ENCODE measurements at regions not wholly inside any gene's neighbourhood (a gene's known extent, or its start where the extent isn't known, plus 50 kb on each side); places are given as distances from the start of the nearest gene placed in this dataset.

GRCh38 chr1:29823561-29823960 is 587.2 kb downstream of the PTPRU start:
- no peak overlapping the region for H3K4me3 ChIP-seq (ENCODE audit: low read depth, low read length)

GRCh38 chr1:29821605-29822004 is 585.3 kb downstream of the PTPRU start:
- no peak overlapping the region for H3K4me3 ChIP-seq (ENCODE audit: low read depth, low read length)

- no peak overlapping the region for H3K4me3 ChIP-seq (ENCODE audit: low read depth, low read length)
These were observed 584.1 kb downstream of the PTPRU start for GRCh38 chr1:29820401-29820800.

- H3K4me3 ChIP-seq (ENCODE audit: low read depth, low read length) = no peak overlapping the region
These were observed 576.2 kb downstream of the PTPRU start for GRCh38 chr1:29812408-29813135.

- H3K4me3 ChIP-seq (ENCODE audit: low read depth, low read length) = no peak overlapping the region
These were observed 575.5 kb downstream of the PTPRU start for GRCh38 chr1:29811727-29812407.

- H3K4me3 ChIP-seq (ENCODE audit: low read depth, low read length) = no peak overlapping the region
These were observed 574.9 kb downstream of the PTPRU start for GRCh38 chr1:29811247-29811646.

GRCh38 chr1:29810121-29811120 is 574.1 kb downstream of the PTPRU start:
- H3K4me3 ChIP-seq (ENCODE audit: low read depth, low read length) = no peak overlapping the region

- H3K4me3 ChIP-seq (ENCODE audit: low read depth, low read length) = no peak overlapping the region
These were observed 573.3 kb downstream of the PTPRU start for GRCh38 chr1:29809446-29810120.

GRCh38 chr1:29808141-29808995 is 572.0 kb downstream of the PTPRU start:
- no peak overlapping the region for H3K4me3 ChIP-seq (ENCODE audit: low read depth, low read length)

- no peak overlapping the region for H3K4me3 ChIP-seq (ENCODE audit: low read depth, low read length)
These were observed 571.4 kb downstream of the PTPRU start for GRCh38 chr1:29807689-29808088.

- H3K4me3 ChIP-seq (ENCODE audit: low read depth, low read length) = no peak overlapping the region
These were observed 570.5 kb downstream of the PTPRU start for GRCh38 chr1:29806646-29807319.

- H3K4me3 ChIP-seq (ENCODE audit: low read depth, low read length) = no peak overlapping the region
These were observed 569.5 kb downstream of the PTPRU start for GRCh38 chr1:29805896-29806160.

- no peak overlapping the region for H3K4me3 ChIP-seq (ENCODE audit: low read depth, low read length)
These were observed 569.0 kb downstream of the PTPRU start for GRCh38 chr1:29805122-29805895.

- no peak overlapping the region for H3K4me3 ChIP-seq (ENCODE audit: low read depth, low read length)
These were observed 568.0 kb downstream of the PTPRU start for GRCh38 chr1:29804181-29804899.

- H3K4me3 ChIP-seq (ENCODE audit: low read depth, low read length) = no peak overlapping the region
These were observed 567.2 kb downstream of the PTPRU start for GRCh38 chr1:29803486-29803885.

GRCh38 chr1:29802181-29803068 is 566.1 kb downstream of the PTPRU start:
- no peak overlapping the region for H3K4me3 ChIP-seq (ENCODE audit: low read depth, low read length)

GRCh38 chr1:29801561-29801973 is 565.2 kb downstream of the PTPRU start:
- H3K4me3 ChIP-seq (ENCODE audit: low read depth, low read length) = no peak overlapping the region

Data from iPS-11a (cell line).